HCT116 (cell line): ENCODE measurements at regions not wholly inside any gene's neighbourhood (a gene's known extent, or its start where the extent isn't known, plus 50 kb on each side); places are given as distances from the start of the nearest gene placed in this dataset.

Experiments
- ATAC-seq: fragments of 200-7000 bp; cut with Tn5 transposase; 2 replicates; pipeline ENCODE4 v1.9.1; 2020; ENCODE audit warnings: mild to moderate bottlenecking, moderate library complexity
- BruUV-seq: library from RNA; stranded (reverse); fragments of 400-500 nt; replicated peaks from 2 replicates; lab custom pipeline; 2021; lab: Mats Ljungman, UMichigan
- CTCF ChIA-PET: fragments of 300-600 bp; sonication (Branson Sonifier 250); formaldehyde crosslinking; loops from one replicate; lab custom pipeline; 2021; ENCODE audit warnings: antibody characterized with exemption; lab: Charles Lee
- POLR2A ChIA-PET: fragments of 300-600, 350-600 bp; sonication (Branson Sonifier 250); formaldehyde crosslinking; loops from one replicate; lab custom pipeline; 2021; ENCODE audit warnings: antibody characterized with exemption; lab: Charles Lee
- RAD21 ChIA-PET, 2 experiments: fragments of 300-600 bp; sonication (Branson Sonifier 250); formaldehyde crosslinking; loops; one replicate each; lab custom pipeline; 2023; ENCODE audit warnings: low total read pairs in 2 of 2; ENCODE audit not compliant: uncharacterized antibody in 2 of 2, unreplicated experiment in 2 of 2, low non-redundant PET in 1 of 2; lab: Charles Lee
- DNase-seq: peaks from one replicate; pipeline ENCODE4 v3.0.0-alpha.2; 2010; ENCODE audit warnings: low read depth, low spot score
- H2AFZ ChIP-seq: fragments of 200-600 bp; shearing (Covaris generic), sonication (generic); 2 replicates; pipeline ENCODE4 v1.6.1; 2017; ENCODE audit warnings: low read depth, mixed run types, mixed read lengths, antibody characterized with exemption, low read length; ENCODE audit not compliant: poor library complexity, severe bottlenecking
- H3K27ac ChIP-seq: 2 replicates; pipeline ENCODE4 v1.5.1; 2012; ENCODE audit warnings: low read depth, low read length
- H3K27me3 ChIP-seq: fragments of 200-600 bp; sonication (generic); 2 replicates; pipeline ENCODE4 v1.6.1; 2016; ENCODE audit warnings: mixed run types, low read length, mixed read lengths; ENCODE audit not compliant: insufficient read depth
- H3K36me3 ChIP-seq, 2 experiments: fragments of 200-500 bp in 1 of 2; fragments of 200-600 bp in 1 of 2; sonication (Bioruptor generic) in 1 of 2; sonication (generic) in 1 of 2; 2 replicates each; pipeline versions ENCODE4 v1.5.1 to v1.6.1; 2014 to 2016; ENCODE audit warnings: low read length in 2 of 2, inconsistent platforms in 1 of 2, mixed read lengths in 1 of 2, mixed run types in 1 of 2; ENCODE audit not compliant: insufficient read depth in 2 of 2, control insufficient read depth in 1 of 2
- H3K4me1 ChIP-seq, 2 experiments: fragments of 200-600 bp in 1 of 2; sonication (generic) in 1 of 2; 2 replicates each; pipeline versions ENCODE4 v1.5.1 to v1.6.1; 2012 to 2017; ENCODE audit warnings: low read length in 2 of 2, inconsistent platforms in 1 of 2, mild to moderate bottlenecking in 1 of 2, mixed read lengths in 1 of 2, mixed run types in 1 of 2, moderate library complexity in 1 of 2; ENCODE audit not compliant: insufficient read depth in 2 of 2, control insufficient read depth in 1 of 2
- H3K4me2 ChIP-seq: fragments of 200-600 bp; sonication (generic); 2 replicates; pipeline ENCODE4 v1.6.1; 2017; ENCODE audit warnings: mixed run types, low read length, mixed read lengths
- H3K4me3 ChIP-seq, 2 experiments: fragments of 200-600 bp in 1 of 2; sonication (generic) in 1 of 2; replicated peaks in 1 of 2; 2 replicates each; pipeline ENCODE4 v1.5.1; 2011 to 2016; ENCODE audit warnings: low read length in 2 of 2, control low read depth in 1 of 2, low read depth in 1 of 2, mild to moderate bottlenecking in 1 of 2, mixed read lengths in 1 of 2, mixed run types in 1 of 2
- H3K79me2 ChIP-seq: fragments of 200-600 bp; sonication (generic); 2 replicates; pipeline ENCODE4 v1.6.1; 2017; ENCODE audit warnings: mild to moderate bottlenecking, mixed run types, low read length, moderate library complexity, mixed read lengths; ENCODE audit not compliant: insufficient read depth
- H3K9ac ChIP-seq: fragments of 200-600 bp; sonication (generic); 2 replicates; pipeline ENCODE4 v1.6.1; 2016; ENCODE audit warnings: low read length, mixed read lengths
- H3K9me2 ChIP-seq: fragments of 200-600 bp; sonication (generic), shearing (Covaris generic); 2 replicates; pipeline ENCODE4 v1.6.1; 2017; ENCODE audit warnings: mixed run types, mild to moderate bottlenecking, moderate library complexity; ENCODE audit not compliant: insufficient read depth
- H3K9me3 ChIP-seq, 2 experiments: fragments of 200-500 bp in 1 of 2; fragments of 200-600 bp in 1 of 2; sonication (Bioruptor generic) in 1 of 2; sonication (generic) in 1 of 2; 2 replicates each; pipeline ENCODE4 v1.6.1; 2014 to 2017; ENCODE audit warnings: low read length in 2 of 2, mixed read lengths in 2 of 2, inconsistent platforms in 1 of 2, low read depth in 1 of 2, mild to moderate bottlenecking in 1 of 2, mixed run types in 1 of 2, moderate library complexity in 1 of 2; ENCODE audit not compliant: control insufficient read depth in 1 of 2, insufficient read depth in 1 of 2
- H4K20me1 ChIP-seq: fragments of 200-600 bp; sonication (generic), shearing (Covaris generic); 2 replicates; pipeline ENCODE4 v1.6.1; 2017; ENCODE audit warnings: mixed run types, mild to moderate bottlenecking, moderate library complexity; ENCODE audit not compliant: insufficient read depth
- CBX3 ChIP-seq: IDR thresholded peaks from 2 replicates; pipeline ENCODE4 v1.6.1; 2012; ENCODE audit warnings: low read depth
- CEBPB ChIP-seq: IDR thresholded peaks from 2 replicates; pipeline ENCODE4 v1.6.1; 2012; ENCODE audit warnings: low read depth
- EZH2 ChIP-seq: fragments of 200-600 bp; sonication (generic); IDR thresholded peaks from 2 replicates; pipeline ENCODE4 v1.6.1; 2017; ENCODE audit warnings: antibody characterized with exemption, mixed run types
- EZH2phosphoT487 ChIP-seq: fragments of 200-600 bp; IDR thresholded peaks from 2 replicates; pipeline ENCODE4 v1.6.1; 2018; ENCODE audit warnings: antibody characterized with exemption, borderline replicate concordance
- FOSL1 ChIP-seq: IDR thresholded peaks from 2 replicates; pipeline ENCODE4 v1.6.1; 2012; ENCODE audit warnings: low read depth
- JUND ChIP-seq: IDR thresholded peaks from 2 replicates; pipeline ENCODE4 v1.6.1; 2012
- POLR2AphosphoS5 ChIP-seq: IDR thresholded peaks from 2 replicates; pipeline ENCODE4 v1.6.1; 2011; ENCODE audit warnings: mild to moderate bottlenecking, low read depth, low read length, moderate library complexity
- RAD21 ChIP-seq: IDR thresholded peaks from 2 replicates; pipeline ENCODE4 v1.6.1; 2012; ENCODE audit warnings: low read depth, mild to moderate bottlenecking
- SIN3A ChIP-seq: IDR thresholded peaks from 2 replicates; pipeline ENCODE4 v1.6.1; 2012; ENCODE audit warnings: low read depth
- SP1 ChIP-seq: IDR thresholded peaks from 2 replicates; pipeline ENCODE4 v1.6.1; 2012; ENCODE audit warnings: low read depth
- SRF ChIP-seq: IDR thresholded peaks from 2 replicates; pipeline ENCODE4 v1.6.1; 2012; ENCODE audit warnings: low read depth
- TCF7L2 ChIP-seq: IDR thresholded peaks from 2 replicates; pipeline ENCODE4 v1.7.0; 2011; ENCODE audit warnings: borderline replicate concordance, inconsistent platforms; ENCODE audit not compliant: insufficient read depth, insufficient read length; ENCODE audit errors: extremely low read depth
- YY1 ChIP-seq: IDR thresholded peaks from 2 replicates; pipeline ENCODE4 v1.6.1; 2011; ENCODE audit warnings: low read length, low read depth, moderate library complexity, mild to moderate bottlenecking; ENCODE audit not compliant: insufficient replicate concordance; ENCODE audit errors: extremely low read depth
- ZFX ChIP-seq: fragments of 450-650 bp; IDR thresholded peaks from 2 replicates; pipeline ENCODE4 v1.6.1; 2017
- ZNF274 ChIP-seq: fragments of 200-500 bp; sonication (Bioruptor generic); IDR thresholded peaks from 2 replicates; pipeline ENCODE4 v1.6.1; 2014; ENCODE audit warnings: mild to moderate bottlenecking, low read depth, low read length, inconsistent platforms
- intact Hi-C: fragments of 100-400 bp; cut with micrococcal nuclease; formaldehyde crosslinking; loops from 2 replicates; pipeline ENCODE4 v1.10.0; 2022
- TF ChIP-seq, protein P1 (sequence below): IDR thresholded peaks from 2 replicates; pipeline ENCODE4 v1.6.1; 2011; ENCODE audit warnings: mild to moderate bottlenecking, low read length, moderate library complexity; ENCODE audit not compliant: insufficient replicate concordance; ENCODE audit errors: extremely low read depth
- TF ChIP-seq, protein P2 (sequence below): IDR thresholded peaks from 2 replicates; pipeline ENCODE4 v1.6.1; 2012; ENCODE audit warnings: low read depth
- TF ChIP-seq, protein P3 (sequence below): IDR thresholded peaks from 2 replicates; pipeline ENCODE4 v1.6.1; 2012
- TF ChIP-seq, protein P4 (sequence below): IDR thresholded peaks from 2 replicates; pipeline ENCODE4 v1.6.1; 2012
- TF ChIP-seq, protein P5 (sequence below), 3 experiments: fragments of 200-600 bp in 1 of 3; sonication (generic) in 1 of 3; IDR thresholded peaks in 2 of 3; conservative IDR thresholded peaks in 1 of 3; 2 replicates each; pipeline ENCODE4 v1.5.1; 2012 to 2017; ENCODE audit warnings: low read depth in 2 of 3, low read length in 2 of 3, antibody characterized with exemption in 1 of 3, borderline replicate concordance in 1 of 3, control low read depth in 1 of 3, mild to moderate bottlenecking in 1 of 3, mixed read lengths in 1 of 3, mixed run types in 1 of 3, moderate library complexity in 1 of 3; ENCODE audit not compliant: insufficient read depth in 1 of 3

DNA sequence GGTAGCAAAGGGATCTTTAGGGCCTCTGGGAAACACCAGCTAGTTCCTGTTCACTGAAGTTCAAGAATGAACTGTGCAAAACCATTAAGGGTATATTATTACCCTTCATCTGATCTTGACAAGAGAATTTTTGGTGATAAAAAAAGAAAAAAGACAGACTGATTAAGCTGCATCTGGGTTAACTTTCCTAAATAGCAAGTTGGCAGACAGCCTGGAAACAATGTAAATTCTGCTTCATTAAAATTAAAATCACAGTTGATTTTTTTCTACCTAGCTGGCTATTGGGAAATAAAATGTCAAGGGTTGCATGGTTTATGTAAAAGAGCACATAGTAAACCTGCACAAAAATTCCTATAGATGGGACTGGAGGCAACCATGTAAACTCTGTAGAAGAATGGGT is 126.6 kb upstream of the PRKD1 start:
- DNase-seq (no peak), ATAC-seq (no peak)
- Histone ChIP-seq H2AFZ (no peak overlapping the region), H3K27ac (no peak overlapping the region), H3K9ac (no peak overlapping the region), H4K20me1 (no peaks in the 10 kb centered on the region), H3K9me3 (peaks cover 0 to 21% of the 10 kb centered on the region in 2 experiments; a peak in 2 of 4 replicates), H3K9me2 (no peaks in the 10 kb centered on the region), H3K4me2 (no peak overlapping the region), H3K4me1 (no peaks in the 10 kb centered on the region), H3K27me3 (no peaks in the 10 kb centered on the region), H3K36me3 (no peaks in the 10 kb centered on the region), H3K4me3 (no peak overlapping the region), H3K79me2 (no peaks in the 10 kb centered on the region)
- POLR2A ChIA-PET: no interaction called here
- RAD21 ChIA-PET: no interaction called here
- no TSS peak for BruUV-seq
- CTCF ChIA-PET: interaction anchor here (0.7 kb wide), 1 partner anchor 481 kb away, joined by 3 read pairs; no protein-coding TSS in a partner anchor
- TF ChIP-seq EZH2 (no peak), FOSL1 (no peak), TCF7L2 (no peak), JUND (no peak), SRF (no peak), CEBPB (no peak), YY1 (no peak), SP1 (no peak), ZFX (no peak), CBX3 (no peak), SIN3A (no peak), POLR2AphosphoS5 (no peak), RAD21 (no peak), ZNF274 (no peak), EZH2phosphoT487 (no peak)
- TF ChIP-seq, protein P1, sequence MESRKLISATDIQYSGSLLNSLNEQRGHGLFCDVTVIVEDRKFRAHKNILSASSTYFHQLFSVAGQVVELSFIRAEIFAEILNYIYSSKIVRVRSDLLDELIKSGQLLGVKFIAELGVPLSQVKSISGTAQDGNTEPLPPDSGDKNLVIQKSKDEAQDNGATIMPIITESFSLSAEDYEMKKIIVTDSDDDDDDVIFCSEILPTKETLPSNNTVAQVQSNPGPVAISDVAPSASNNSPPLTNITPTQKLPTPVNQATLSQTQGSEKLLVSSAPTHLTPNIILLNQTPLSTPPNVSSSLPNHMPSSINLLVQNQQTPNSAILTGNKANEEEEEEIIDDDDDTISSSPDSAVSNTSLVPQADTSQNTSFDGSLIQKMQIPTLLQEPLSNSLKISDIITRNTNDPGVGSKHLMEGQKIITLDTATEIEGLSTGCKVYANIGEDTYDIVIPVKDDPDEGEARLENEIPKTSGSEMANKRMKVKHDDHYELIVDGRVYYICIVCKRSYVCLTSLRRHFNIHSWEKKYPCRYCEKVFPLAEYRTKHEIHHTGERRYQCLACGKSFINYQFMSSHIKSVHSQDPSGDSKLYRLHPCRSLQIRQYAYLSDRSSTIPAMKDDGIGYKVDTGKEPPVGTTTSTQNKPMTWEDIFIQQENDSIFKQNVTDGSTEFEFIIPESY: no peak
- TF ChIP-seq, protein P2, sequence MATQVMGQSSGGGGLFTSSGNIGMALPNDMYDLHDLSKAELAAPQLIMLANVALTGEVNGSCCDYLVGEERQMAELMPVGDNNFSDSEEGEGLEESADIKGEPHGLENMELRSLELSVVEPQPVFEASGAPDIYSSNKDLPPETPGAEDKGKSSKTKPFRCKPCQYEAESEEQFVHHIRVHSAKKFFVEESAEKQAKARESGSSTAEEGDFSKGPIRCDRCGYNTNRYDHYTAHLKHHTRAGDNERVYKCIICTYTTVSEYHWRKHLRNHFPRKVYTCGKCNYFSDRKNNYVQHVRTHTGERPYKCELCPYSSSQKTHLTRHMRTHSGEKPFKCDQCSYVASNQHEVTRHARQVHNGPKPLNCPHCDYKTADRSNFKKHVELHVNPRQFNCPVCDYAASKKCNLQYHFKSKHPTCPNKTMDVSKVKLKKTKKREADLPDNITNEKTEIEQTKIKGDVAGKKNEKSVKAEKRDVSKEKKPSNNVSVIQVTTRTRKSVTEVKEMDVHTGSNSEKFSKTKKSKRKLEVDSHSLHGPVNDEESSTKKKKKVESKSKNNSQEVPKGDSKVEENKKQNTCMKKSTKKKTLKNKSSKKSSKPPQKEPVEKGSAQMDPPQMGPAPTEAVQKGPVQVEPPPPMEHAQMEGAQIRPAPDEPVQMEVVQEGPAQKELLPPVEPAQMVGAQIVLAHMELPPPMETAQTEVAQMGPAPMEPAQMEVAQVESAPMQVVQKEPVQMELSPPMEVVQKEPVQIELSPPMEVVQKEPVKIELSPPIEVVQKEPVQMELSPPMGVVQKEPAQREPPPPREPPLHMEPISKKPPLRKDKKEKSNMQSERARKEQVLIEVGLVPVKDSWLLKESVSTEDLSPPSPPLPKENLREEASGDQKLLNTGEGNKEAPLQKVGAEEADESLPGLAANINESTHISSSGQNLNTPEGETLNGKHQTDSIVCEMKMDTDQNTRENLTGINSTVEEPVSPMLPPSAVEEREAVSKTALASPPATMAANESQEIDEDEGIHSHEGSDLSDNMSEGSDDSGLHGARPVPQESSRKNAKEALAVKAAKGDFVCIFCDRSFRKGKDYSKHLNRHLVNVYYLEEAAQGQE: no peak
- TF ChIP-seq, protein P3, sequence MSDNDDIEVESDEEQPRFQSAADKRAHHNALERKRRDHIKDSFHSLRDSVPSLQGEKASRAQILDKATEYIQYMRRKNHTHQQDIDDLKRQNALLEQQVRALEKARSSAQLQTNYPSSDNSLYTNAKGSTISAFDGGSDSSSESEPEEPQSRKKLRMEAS: no peak
- TF ChIP-seq, protein P4, sequence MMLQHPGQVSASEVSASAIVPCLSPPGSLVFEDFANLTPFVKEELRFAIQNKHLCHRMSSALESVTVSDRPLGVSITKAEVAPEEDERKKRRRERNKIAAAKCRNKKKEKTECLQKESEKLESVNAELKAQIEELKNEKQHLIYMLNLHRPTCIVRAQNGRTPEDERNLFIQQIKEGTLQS: no peak
- TF ChIP-seq, protein P5, sequence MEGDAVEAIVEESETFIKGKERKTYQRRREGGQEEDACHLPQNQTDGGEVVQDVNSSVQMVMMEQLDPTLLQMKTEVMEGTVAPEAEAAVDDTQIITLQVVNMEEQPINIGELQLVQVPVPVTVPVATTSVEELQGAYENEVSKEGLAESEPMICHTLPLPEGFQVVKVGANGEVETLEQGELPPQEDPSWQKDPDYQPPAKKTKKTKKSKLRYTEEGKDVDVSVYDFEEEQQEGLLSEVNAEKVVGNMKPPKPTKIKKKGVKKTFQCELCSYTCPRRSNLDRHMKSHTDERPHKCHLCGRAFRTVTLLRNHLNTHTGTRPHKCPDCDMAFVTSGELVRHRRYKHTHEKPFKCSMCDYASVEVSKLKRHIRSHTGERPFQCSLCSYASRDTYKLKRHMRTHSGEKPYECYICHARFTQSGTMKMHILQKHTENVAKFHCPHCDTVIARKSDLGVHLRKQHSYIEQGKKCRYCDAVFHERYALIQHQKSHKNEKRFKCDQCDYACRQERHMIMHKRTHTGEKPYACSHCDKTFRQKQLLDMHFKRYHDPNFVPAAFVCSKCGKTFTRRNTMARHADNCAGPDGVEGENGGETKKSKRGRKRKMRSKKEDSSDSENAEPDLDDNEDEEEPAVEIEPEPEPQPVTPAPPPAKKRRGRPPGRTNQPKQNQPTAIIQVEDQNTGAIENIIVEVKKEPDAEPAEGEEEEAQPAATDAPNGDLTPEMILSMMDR (IDR thresholded peaks at IDR 0.05 in 2 of 3, conservative IDR thresholded peaks at IDR 0.05 in 1 of 3; ENCODE audit: borderline replicate concordance in 1 of 3, insufficient read depth in 1 of 3, low read depth in 2 of 3, low read length in 2 of 3): no peak
- TF ChIP-seq, all 23 proteins: peak for 0
- intact Hi-C loops: no loop called here
